ENCODE measurements at regions not wholly inside any gene's neighbourhood (a gene's known extent, or its start where the extent isn't known, plus 50 kb on each side); places are given as distances from the start of the nearest gene placed in this dataset.
"Not testable (repeated sequence)": the region's sequence is repeated elsewhere in the genome, so short reads cannot be mapped to it uniquely, and the experiment has no call there.

DNA sequence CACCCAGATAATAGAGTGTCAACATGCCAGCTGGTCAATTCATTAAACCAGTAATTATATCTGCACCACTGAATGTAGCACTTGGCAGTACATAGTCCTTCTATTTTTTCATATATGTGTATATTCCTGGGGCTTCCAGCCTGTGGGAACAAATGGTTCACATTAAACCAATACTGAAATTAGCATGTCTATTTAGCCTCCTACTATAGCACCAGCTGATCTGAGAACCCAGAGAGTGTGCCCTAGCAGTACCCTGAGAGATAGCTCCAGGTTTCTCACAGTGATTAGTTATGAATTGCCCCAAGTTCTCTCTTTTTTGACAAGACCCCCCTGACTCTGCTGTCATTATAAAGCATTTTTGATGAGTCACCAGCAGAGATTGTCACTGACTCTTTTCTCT, 1097.3 kb upstream of the FLRT2 start:
- DNase-seq (no peak), ATAC-seq (no peak)
- intact Hi-C loops (cut with DNase I) = no loop called here

DNA sequence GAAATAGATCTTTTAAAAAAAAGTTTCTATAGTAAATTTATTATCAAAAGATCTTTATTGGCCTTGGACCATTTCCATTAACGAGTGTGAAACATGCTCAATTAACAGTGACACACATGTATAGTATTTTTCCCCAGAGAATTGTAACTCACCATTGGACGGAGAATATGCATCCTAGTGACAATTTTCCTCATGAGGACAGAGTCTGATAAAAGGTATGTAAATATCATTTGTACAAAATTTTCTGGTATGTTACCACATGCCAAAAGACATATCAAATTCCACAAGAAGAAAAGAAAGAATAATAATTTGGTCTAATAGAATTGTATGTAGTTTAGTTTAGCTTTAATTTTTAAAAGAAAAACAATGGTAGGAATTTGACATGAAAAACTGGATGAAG, 1096.0 kb upstream of the FLRT2 start:
- ATAC-seq = no peak
- DNase-seq = no peak
- intact Hi-C loops (cut with DNase I) = no loop called here

DNA sequence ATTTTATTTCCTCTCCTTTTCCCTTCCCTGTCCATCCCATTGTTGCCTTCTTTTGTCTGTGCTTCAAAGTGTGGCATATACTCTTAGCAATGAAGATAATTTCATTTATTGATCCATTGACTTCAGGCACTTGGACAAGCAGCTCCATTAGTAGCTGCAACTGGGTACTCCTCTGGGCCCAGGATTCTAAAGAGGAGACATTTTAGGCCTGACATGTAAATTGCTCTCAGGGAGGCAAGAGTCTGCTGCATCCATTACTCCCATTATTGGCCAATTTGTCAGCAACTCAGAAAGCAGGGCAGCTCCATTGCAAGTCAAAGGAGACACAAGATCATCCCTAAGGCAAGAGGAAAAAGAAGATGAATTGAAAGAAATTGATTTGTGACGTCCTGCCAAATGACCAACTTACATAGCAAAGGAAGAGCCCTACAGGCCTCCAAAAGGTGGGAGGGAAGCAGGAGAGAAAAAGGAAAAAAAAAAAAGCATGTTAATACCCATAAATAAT, 1094.1 kb upstream of the FLRT2 start:
- no peak for DNase-seq
- no peak for ATAC-seq
- intact Hi-C loops (cut with DNase I) = no loop called here

DNA sequence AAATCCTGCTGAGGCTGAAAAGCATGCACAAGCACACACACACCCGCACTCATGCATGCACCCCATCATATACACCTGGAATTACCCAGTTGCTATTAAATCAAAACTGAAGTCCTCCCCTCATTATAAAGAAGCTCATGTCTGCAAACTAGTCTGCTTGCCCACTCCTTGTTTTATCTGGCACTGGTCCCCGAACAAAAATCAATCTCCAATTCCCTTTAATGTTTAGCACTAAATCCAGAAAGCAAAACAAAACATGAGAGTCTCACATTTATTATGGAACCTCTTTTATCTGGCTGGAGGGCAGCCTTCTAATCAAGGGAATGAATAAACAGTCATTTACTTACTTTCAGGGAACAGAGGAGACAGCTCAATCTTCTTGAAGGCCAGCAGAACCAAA, 1093.4 kb upstream of the FLRT2 start:
- intact Hi-C loops (cut with DNase I) = no loop called here
- DNase-seq (no peak), ATAC-seq (no peak)

DNA sequence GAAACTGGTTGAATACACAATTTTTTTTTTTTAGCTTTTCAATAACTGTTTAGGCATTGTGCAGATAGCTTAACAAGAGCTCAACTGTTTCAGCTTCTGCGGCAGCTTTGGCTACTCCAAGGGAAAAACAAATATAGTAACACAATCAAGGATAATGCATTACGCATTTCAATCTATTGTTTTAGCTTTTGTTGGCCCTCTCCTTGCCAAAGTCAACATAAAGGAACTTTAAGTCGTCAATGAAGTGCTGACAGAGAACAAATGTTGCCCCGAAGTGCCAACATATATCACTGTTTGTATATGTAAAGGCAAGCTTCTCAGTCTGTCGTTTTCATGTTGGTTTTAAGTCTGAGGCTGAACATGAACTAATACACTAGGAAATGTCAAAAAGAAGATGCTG, 1087.4 kb upstream of the FLRT2 start:
- ATAC-seq = no peak
- intact Hi-C loops (cut with DNase I) = no loop called here
- no peak for DNase-seq

DNA sequence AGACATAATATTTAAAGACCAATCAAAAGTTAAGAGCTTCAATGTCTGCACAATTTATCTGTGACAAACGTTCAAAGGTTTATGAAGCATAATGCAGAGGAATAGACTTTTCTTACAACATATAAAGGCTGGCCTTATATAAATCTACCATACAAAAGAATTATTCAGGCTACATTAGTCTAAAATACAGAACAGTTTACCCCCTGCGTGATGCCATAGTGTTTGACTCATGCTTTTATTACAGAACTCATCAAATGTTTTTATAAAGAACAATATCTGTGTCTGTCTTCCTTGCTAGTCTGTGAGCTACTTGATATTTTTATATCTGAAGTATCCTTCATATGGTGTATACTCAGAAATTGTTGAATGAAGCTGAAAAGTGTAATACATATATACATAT, 1084.5 kb upstream of the FLRT2 start:
- DNase-seq (no peak), ATAC-seq (no peak)
- intact Hi-C loops (cut with DNase I) = no loop called here

DNA sequence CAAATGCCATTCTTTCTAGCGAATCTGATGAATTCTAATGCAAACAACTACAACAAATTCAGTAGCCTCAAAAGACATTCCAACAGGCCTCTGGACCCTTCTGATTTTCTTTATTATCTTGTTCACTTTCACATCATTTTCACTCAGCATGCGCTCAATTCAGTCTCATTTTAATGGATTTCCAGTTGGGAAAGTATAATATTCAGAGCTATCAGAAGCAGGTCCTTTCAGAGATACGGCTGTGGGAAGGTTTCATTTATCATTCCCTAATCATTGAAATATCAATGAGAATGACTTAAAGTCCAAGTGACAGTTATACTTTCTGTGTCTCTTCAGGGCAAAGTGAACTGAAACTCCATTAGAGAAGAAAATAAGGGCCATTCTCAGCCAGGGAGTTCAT, 1083.7 kb upstream of the FLRT2 start:
- ATAC-seq (no peak), DNase-seq (no peak)
- intact Hi-C loops (cut with DNase I) = no loop called here

DNA sequence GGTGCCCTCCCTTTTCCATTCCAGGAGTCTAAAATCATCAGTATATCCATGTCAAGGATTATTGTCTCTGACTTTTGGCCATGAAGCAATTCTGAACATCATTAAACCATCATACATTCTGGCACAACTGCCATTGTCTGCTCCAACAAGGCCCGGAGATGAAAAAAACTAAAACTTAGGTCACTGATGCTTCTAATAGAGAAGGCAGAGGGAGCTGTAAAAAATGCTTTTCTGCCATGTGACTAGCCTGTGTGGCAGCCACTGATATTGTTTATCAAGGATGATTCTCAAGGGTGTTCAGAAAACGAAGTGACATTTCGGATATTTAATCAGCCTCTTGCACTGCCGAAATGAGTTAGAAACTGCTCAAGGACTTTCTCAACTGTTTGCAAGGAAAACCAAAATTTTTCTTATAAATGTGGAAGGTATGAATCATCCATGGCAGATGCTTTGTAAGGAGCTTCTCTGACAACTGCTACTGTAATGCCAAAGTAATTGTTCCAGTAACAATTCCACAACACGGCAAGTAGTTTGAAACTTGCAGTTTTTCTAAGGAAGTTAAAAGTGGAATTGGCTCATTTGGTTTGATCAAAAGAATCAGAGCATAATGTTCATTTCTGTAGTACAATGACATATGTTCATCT, 1076.5 kb upstream of the FLRT2 start:
- ATAC-seq = no peak
- intact Hi-C loops (cut with DNase I) = no loop called here

DNA sequence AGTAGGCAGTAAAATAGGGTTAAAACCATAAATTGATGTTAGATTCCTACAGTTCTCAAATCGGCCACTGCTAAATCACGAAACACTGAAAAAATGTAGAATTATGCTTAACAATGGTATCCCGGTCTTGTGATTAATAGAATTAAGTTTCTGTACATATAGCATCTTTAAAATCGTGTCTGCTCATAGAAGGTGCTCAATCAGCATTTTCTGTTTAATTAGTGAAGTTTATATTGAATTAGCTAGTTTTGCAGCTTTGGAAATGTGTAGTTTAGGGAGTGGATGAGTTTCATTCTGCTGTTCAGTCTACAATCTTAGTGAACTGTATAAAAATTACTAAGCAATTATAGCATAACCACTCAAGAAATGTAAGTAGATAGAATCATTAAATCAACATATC, 1075.8 kb upstream of the FLRT2 start:
- DNase-seq = no peak
- intact Hi-C loops (cut with DNase I) = no loop called here
- ATAC-seq = no peak

More for the DNA sequence above, 1076.5 kb upstream of the FLRT2 start:
- no peak for DNase-seq

DNA sequence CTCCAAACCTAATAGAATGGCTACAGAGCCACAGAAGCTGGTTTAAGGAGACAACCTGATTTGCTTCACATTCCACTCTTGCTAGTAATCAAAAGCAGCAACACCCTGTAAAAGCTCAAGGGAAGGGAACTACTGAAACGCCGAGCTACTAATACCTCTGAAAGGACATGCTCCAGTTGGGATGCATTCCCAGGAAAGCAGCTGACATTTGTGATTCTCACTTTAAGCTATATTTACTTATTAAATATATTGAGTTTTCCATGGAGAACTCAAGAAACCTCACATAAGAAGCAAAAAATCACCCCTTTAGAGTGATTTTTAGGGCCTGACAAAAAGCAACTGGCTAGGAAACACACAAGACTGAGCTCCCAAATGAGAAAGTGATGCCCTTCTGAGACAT, 1073.0 kb upstream of the FLRT2 start:
- ATAC-seq (no peak), DNase-seq (no peak)
- intact Hi-C loops (cut with DNase I) = no loop called here

DNA sequence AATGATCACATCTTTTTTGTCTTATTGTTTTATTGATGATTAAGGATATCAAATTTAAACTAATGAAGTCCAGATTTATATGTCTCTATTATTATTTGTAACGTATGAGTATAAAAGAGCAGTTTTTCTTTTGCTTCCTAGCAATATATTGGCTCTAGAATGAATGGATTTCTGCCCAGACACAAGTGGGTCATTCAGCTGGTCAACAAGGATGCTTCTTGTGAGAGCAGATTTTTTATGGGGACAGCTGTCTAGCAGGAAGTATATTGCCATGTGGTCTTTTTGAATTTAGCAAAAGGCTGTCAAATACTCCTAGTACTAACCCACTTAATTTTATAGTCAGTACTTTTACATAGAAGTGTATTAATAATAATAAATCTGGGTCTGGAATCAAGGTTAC, 1071.1 kb upstream of the FLRT2 start:
- ATAC-seq (no peak), DNase-seq (no peak)
- intact Hi-C loops (cut with DNase I) = no loop called here

DNA sequence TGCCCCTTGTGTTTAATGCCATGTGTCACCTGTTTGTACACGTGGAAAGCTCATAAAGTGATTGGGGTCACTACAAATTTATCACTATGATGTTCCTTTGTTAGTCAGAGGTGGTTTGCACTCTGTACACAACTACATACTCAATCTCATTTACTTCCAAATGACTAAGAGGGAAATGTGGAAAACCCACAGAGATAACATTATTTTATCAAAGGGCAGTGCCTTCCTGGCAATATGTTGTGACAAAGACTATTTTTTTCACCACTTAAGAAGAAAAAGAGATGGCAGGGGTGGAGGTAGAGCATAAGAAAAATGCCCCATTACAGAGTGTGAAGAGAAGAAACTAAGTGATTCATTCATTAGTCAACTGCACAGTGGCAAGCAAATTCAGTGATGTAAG, 1064.1 kb upstream of the FLRT2 start:
- ATAC-seq (peak in 1 of 2 donors; percentile 42), DNase-seq (no peak)
- intact Hi-C loops (cut with DNase I) = no loop called here

DNA sequence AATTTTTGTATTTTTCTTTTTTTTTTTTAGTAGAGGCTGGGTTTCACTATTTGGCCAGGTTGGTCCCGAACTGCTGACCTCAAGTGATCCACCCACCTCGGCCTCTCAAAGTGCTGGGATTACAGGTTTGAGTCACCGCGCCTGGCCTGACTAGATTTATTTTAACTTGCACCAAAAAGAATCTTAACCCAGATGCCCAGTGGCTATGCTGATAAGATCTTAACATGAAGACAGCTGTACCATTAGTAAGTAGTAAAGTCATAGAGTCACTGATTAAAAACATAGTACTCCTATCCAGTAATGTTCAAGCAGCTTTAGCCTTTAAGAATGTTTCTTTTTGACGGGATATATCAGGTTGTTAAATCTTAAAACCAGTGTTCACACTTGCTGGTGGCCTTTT, 1061.8 kb upstream of the FLRT2 start:
- no peak for ATAC-seq
- intact Hi-C loops (cut with DNase I) = no loop called here
- DNase-seq = no peak

DNA sequence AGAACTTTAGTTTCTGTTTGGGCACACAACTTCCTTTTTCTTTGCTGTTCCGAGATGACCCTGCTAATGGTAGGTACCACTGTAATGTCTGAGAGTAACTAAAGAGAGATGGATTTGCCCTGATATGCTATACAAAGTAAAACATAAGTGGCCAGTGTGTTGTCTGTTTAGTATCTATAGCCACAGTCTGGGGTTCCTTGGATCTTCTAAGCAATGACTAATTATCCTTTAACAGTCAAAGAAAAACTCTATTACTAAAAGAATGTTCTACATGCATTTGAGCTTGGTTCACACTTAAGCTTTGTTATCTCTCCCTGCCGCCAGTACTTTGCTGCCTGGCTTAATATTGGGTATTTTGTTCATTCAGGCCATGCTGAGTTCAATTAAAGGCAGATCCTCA, 1051.9 kb upstream of the FLRT2 start:
- DNase-seq (no peak), ATAC-seq (no peak)
- intact Hi-C loops (cut with DNase I) = no loop called here

DNA sequence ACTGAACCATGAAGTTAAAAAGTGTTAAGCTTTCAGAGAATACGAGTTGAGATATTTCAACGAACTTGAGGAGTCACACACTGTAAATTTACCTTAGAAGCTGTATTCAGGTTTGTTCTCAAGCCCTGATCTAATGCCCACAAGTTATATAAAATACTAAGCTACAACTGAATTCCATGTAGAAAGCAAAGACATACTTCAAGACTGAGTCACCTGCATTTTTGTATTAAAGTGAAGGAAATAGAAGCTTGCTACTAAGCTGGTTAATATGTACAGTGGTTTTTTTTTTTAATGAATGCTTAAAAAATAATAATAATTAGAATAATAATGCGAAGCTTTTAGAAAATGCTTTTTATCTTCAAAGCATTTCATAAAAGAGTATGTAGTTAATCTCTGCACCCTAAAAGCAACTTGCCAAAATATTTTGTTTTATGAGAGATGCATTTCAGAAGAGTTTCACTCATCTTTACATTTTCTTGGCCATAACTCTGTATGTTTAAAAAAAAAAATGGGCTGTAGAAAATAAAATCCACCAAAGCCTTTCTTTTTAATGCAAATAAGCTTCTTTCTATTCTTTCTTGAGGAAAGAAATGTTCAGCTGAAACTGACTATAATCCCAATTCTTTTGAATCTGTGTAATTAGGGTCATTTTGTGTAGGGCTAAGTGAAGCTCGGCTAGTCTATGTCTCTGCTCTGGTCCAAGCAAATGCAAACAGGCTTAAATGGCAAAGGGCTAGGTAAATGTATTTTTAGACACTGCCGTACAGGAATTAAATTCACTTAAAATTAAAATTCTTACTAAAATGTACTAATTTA, 1047.5 kb upstream of the FLRT2 start:
- DNase-seq (no peak), ATAC-seq (peak in 1 of 2 donors; percentile 47)
- intact Hi-C loops (cut with DNase I) = no loop called here

DNA sequence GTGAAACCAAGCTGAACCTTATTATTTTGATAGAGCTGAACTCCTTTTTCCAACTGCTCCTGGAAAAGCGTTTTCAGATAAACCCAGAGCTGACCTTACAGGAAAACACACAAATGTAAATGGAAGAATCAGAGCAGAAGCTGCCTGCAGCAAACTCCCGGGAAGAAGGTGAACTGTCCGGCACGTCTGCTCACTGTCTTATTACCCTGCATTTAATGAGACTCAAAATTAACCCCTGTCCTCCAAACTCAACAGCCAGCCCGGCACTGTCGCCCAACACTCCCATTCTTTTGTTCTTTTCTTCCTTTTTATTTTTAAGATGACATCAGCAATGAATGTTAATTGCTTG, 1046.9 kb upstream of the FLRT2 start:
- ATAC-seq = no peak
- no peak for DNase-seq
- intact Hi-C loops (cut with DNase I) = no loop called here

DNA sequence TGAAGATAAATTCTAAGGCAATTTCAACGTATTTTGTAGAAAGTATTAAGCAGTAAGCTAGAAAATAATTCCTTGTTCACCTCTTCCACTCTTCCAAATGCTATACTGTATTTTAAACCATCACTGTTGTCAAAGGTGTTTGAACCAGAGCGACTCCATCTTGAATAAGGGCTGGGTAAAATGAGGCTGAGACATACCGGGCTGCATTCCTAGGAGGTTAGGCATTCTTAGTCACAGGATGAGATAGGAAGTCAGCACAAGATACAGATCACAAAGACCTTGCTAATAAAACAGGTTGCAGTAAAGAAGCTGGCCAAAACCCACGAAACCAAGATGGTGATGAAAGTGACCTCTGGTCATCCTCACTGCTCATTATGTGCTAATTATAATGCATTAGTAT, 1045.7 kb upstream of the FLRT2 start:
- ATAC-seq; intact Hi-C loops (cut with DNase I); DNase-seq: not testable (repeated sequence)

DNA sequence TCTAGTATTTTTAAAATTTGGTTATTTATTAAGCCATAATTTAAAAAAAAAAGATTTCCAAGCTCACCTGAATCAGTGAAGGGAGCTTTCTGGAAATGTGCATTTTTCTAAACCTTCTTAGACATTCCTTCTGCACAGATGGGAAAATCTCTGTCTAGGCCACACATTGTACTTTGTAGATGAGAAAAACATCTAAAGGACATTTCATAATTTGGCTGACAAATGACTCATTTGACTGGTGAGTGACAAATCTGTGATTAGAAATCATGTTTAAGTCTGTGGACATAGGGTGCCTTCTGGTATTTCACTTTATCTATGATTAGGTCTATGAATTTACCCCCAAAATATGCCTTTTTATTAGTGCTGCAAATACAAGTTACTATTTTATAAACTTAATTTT, 1044.9 kb upstream of the FLRT2 start:
- intact Hi-C loops (cut with DNase I) = no loop called here
- ATAC-seq (no peak), DNase-seq (no peak)

DNA sequence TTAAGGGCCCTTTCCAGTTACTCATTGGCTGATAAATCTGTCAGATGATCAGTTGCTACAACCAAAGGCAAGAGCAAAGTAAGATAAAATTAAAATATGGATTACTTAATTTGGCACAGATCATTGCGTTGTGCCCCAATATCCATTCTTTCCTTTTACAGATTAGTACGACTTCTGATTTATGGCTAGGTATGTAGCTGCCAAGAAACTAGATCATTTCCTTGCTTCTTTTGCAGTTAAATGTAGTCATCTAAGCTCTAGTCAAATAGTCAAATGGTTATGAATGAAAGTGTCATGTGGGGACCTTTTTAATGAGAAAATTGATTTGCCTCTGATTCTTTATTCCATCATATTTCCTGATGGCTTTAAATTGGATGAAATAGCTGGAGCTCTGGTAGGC, 1039.9 kb upstream of the FLRT2 start:
- intact Hi-C loops (cut with DNase I) = loop anchor here in 1 of 2 donors (5.0 kb wide), 1 partner anchor 1047 kb away; no protein-coding TSS in a partner anchor
- ATAC-seq (no peak), DNase-seq (no peak)

DNA sequence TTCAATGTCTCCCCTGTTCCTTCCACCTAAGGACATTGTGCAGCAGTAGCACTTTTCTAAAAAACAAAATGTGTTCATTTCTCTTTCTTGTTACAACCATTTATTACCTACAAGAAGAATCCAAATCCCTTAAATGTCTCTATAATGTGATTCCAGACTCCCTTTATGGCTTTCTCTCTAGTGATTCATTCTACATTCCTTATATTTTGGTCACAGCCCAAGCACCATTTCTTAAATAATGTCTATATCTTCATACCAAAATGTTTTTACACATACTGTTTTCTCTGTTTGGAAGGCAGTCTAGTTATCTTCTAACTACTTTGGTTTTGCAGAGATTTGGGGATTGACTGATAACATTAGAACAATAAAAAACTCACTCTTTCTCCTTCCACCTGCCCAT, 1037.3 kb upstream of the FLRT2 start:
- DNase-seq = no peak
- intact Hi-C loops (cut with DNase I) = loop anchor here in 1 of 2 donors (5.0 kb wide), 1 partner anchor 1045 kb away; no protein-coding TSS in a partner anchor

DNA sequence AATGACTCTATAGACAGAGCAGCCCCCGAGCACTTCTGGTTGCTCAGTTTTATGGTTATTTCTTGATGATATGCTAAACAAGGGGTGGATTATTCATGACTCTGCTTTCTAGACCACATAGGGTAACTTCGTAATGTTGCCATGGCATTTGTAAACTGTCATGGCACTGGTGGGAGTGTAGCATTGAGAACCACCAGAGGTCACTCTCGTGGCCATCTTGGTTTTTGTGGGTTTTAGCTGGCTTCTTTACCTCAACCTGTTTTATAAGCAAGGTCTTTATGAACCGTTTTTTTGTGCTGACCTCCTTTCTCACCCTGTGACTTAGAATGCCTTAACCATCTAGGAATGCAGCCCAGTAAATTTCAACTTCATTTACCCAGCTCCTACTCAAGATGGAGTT, 1036.2 kb upstream of the FLRT2 start:
- DNase-seq (no peak), ATAC-seq (no peak)
- intact Hi-C loops (cut with DNase I) = loop anchor here in 1 of 2 donors (5.0 kb wide), 1 partner anchor 1044 kb away; no protein-coding TSS in a partner anchor

More for the DNA sequence above, 1037.3 kb upstream of the FLRT2 start:
- ATAC-seq = no peak

Measured in left cardiac atrium (tissue), 4 donors.